ENCODE measurements at regions not wholly inside any gene's neighbourhood (a gene's known extent, or its start where the extent isn't known, plus 50 kb on each side); places are given as distances from the start of the nearest gene placed in this dataset.
A peak's percentile ranks its signal among the peaks of the same experiment; 100 is the strongest.

DNA sequence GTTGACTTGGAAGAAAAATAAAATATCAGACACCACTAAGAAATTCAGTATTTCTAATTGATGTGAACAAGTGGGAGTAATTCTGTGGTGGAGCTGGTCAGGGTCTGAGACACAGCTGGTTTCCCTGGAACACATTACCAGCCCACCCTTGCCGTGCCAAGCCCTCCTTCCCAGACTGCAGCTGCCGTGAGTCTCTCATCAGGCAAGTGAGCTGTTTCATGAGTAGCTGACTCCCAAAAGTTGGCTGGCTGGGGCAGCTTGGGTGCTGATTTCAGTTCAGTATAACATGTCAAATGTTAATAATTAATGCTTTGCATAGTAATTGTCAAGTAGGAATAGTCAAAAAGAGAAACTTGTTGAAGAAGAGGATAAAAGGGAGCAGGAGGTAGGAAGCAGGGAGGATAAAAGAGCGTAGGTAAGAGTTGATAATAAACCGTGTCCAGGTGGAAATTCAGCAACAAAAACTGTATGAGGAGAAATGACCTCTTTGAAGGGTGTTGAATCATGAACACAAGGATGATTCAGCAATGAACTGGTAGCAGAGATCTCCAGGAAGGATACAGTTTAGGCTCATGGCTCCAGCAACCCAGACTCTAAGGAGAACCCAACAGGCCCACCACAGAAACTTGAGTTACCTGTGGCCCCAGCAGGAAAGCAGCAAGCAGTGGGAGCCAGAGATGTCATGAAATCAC is 110.9 kb upstream of the SSTR4 start (continued):
- TF ChIP-seq ETV6 (IDR thresholded peaks at IDR 0.05; ENCODE audit: borderline replicate concordance in 1 of 2, low read depth in 2 of 2, low read length in 1 of 2) (no peak), ETV6 (CRISPR knock-in tag; IDR thresholded peaks at IDR 0.05; ENCODE audit: borderline replicate concordance) (no peak), ZNF431 (CRISPR knock-in tag; IDR thresholded peaks at IDR 0.05) (no peak), ZSCAN29 (IDR thresholded peaks at IDR 0.05) (no peak), TCF7L2 (IDR thresholded peaks at IDR 0.05; ENCODE audit: low read depth, low read length) (no peak), ZNF644 (tag; IDR thresholded peaks at IDR 0.05; ENCODE audit: low read depth) (no peak), GTF2F1 (IDR thresholded peaks at IDR 0.05; ENCODE audit: low read depth, low read length) (no peak), ELF2 (CRISPR knock-in tag; IDR thresholded peaks at IDR 0.05) (no peak), ZNF778 (CRISPR knock-in tag; IDR thresholded peaks at IDR 0.05) (no peak), CREM (IDR thresholded peaks at IDR 0.05; ENCODE audit: low read depth) (no peak), ZNF695 (CRISPR knock-in tag; IDR thresholded peaks at IDR 0.05) (no peak), POLR2G (IDR thresholded peaks at IDR 0.05; ENCODE audit: low read depth, low read length) (no peak), PRMT5 (CRISPR knock-in tag; IDR thresholded peaks at IDR 0.05) (no peak), EP300 (IDR thresholded peaks at IDR 0.05; ENCODE audit: low read length) (peak; percentile 22; the same call in 1 of the 2 replicates), ZNF217 (CRISPR knock-in tag; IDR thresholded peaks at IDR 0.05) (no peak), ZNF77 (CRISPR knock-in tag; IDR thresholded peaks at IDR 0.05) (no peak), TRIM24 (IDR thresholded peaks at IDR 0.05) (no peak), RBM25 (IDR thresholded peaks at IDR 0.05; ENCODE audit: low read depth, low read length, severe bottlenecking) (no peak)
- TF ChIP-seq, protein P1, sequence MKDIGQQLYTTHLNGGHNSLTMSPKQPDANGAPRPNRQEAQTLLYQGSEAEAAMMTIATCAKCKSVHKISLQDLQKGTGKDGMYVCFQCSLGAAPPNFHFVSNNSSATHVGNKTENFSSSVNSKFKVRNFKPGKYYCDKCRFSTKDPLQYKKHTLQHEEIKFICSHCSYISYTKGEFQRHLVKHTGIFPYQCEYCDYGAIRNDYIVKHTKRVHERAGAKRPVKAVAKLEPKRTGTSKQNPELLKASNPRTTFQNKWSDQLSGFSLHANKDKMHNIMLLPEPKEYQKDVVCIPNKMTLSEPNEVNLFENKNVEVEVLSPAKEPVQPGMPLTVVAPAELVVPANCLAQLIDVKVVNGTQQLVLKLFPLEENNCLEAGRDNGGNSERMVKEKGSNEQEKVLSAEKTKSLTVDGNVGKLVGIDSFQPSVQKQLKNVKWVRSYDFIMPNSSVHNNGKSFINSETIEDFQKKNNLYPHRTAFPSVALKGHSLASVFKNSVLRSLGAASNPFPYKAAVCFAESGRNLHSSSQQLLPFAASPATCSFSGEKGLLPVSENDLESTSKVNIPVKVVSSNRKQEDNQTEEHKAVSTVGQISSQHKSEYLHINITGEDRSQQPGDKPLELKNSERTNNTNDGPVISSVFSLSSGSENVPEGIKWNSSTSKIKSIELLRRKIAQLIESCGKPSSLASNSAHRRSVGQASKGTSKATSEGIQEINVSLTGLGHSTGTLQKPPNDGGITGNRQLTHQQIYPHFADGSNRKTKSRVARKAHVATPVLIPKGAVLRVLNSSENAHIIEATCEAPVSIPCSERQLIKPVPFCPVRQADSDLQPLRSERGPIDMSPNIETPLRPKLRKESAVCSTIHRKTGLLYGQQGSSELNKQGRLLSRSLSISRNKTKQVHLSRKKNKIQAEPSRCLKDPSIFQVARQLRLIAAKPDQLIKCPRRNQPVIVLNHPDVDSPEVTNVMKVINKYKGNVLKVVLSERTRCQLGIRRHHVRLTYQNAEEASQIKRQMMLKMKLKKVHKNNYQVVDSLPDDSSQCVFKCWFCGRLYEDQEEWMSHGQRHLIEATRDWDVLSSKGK (CRISPR knock-in tag; IDR thresholded peaks at IDR 0.05), result no peak
- TF ChIP-seq, protein P2, sequence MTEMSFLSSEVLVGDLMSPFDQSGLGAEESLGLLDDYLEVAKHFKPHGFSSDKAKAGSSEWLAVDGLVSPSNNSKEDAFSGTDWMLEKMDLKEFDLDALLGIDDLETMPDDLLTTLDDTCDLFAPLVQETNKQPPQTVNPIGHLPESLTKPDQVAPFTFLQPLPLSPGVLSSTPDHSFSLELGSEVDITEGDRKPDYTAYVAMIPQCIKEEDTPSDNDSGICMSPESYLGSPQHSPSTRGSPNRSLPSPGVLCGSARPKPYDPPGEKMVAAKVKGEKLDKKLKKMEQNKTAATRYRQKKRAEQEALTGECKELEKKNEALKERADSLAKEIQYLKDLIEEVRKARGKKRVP (CRISPR knock-in tag; IDR thresholded peaks at IDR 0.05), result no peak
- TF ChIP-seq, protein P3, sequence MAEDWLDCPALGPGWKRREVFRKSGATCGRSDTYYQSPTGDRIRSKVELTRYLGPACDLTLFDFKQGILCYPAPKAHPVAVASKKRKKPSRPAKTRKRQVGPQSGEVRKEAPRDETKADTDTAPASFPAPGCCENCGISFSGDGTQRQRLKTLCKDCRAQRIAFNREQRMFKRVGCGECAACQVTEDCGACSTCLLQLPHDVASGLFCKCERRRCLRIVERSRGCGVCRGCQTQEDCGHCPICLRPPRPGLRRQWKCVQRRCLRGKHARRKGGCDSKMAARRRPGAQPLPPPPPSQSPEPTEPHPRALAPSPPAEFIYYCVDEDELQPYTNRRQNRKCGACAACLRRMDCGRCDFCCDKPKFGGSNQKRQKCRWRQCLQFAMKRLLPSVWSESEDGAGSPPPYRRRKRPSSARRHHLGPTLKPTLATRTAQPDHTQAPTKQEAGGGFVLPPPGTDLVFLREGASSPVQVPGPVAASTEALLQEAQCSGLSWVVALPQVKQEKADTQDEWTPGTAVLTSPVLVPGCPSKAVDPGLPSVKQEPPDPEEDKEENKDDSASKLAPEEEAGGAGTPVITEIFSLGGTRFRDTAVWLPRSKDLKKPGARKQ (CRISPR knock-in tag; IDR thresholded peaks at IDR 0.05), result no peak
- TF ChIP-seq, protein P4, sequence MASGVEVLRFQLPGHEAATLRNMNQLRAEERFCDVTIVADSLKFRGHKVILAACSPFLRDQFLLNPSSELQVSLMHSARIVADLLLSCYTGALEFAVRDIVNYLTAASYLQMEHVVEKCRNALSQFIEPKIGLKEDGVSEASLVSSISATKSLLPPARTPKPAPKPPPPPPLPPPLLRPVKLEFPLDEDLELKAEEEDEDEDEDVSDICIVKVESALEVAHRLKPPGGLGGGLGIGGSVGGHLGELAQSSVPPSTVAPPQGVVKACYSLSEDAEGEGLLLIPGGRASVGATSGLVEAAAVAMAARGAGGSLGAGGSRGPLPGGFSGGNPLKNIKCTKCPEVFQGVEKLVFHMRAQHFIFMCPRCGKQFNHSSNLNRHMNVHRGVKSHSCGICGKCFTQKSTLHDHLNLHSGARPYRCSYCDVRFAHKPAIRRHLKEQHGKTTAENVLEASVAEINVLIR (CRISPR knock-in tag; IDR thresholded peaks at IDR 0.05), result no peak

All from K562 (cell line).